ENCODE measurements at regions not wholly inside any gene's neighbourhood (a gene's known extent, or its start where the extent isn't known, plus 50 kb on each side); places are given as distances from the start of the nearest gene placed in this dataset.

DNA sequence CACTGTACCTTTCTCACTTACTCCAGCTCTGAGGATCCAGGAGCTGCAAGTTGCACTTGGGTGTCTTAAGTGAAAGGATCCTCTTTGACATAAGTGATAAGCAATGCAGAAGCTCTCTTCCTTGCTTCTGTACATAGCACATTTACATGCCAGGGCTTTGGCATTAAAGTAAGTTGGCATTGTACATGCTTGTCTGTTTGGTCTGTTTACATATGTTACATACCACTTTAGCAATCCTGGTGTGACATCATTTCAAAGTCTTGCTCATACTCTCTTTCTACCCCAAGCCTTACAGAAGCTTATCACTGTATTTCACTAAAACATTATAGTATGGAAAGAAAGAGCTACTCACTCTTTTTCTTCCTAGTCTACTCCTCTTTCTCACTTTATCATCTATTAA lies 2548.3 kb downstream of the ARAP2 start:
- Histone ChIP-seq H3K36me3 (ENCODE audit: control insufficient read depth, insufficient read depth, low read length) (no peaks in the 10 kb centered on the region), H3K27ac (ENCODE audit: low read depth, low read length, severe bottlenecking) (no peak overlapping the region), H3K4me1 (ENCODE audit: control insufficient read depth, insufficient read depth, low read length, poor library complexity, severe bottlenecking) (no peaks in the 10 kb centered on the region), H3K4me3 (ENCODE audit: extremely low read depth, insufficient read depth, low read length, poor library complexity, severe bottlenecking) (no peak overlapping the region), H3K9me3 (ENCODE audit: control insufficient read depth, low read length) (no peaks in the 10 kb centered on the region)

DNA sequence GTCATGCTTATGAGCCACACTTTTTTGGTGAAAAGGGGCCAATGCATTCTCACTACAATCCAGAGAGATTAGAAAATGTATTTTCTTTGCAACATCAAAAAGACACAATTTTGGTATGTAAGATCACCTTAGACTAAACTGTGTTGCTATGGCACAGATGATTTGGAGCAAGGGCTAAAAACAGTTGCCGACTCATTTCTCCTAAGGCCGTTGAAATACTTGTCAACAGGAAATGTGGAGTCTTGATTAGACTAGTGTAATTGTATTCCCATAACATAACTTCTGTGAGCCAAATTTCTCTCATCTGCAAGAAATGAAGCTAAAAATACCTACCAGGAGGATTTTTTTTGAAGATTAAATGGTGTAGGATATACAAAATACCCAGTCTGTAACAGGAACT lies 2547.7 kb downstream of the ARAP2 start:
- no peak overlapping the region for H3K27ac ChIP-seq (ENCODE audit: low read depth, low read length, severe bottlenecking)
- H3K36me3 ChIP-seq (ENCODE audit: control insufficient read depth, insufficient read depth, low read length): no peaks in the 10 kb centered on the region
- WGBS, 2 experiments (ENCODE audit: insufficient coverage in 2 of 2): no CpG with 5 or more reads among the region's 2 CpGs
- no peak overlapping the region for H3K4me3 ChIP-seq (ENCODE audit: extremely low read depth, insufficient read depth, low read length, poor library complexity, severe bottlenecking)
- H3K9me3 ChIP-seq (ENCODE audit: control insufficient read depth, low read length): no peaks in the 10 kb centered on the region
- no peaks in the 10 kb centered on the region for H3K4me1 ChIP-seq (ENCODE audit: control insufficient read depth, insufficient read depth, low read length, poor library complexity, severe bottlenecking)

DNA sequence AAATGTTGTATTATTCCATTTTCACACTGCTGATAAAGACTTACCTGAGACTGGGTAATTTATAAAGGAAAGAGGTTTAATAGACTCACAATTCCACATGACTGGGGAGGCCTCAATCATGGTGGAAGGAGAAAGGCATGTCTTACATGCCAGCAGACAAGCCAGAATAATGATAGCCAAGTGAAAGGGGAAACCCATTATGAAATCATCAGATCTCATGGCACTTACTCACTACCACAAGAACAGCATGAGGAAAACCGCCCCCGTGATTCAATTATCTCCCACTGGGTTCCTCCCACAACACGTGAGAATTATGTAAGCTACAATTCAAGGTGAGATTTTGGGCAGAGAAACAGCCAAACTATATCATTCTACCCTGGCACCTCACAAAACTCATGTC lies 2535.1 kb downstream of the ARAP2 start:
- H3K9me3 ChIP-seq (ENCODE audit: control insufficient read depth, low read length): peaks cover 16% of the 10 kb centered on the region
- H3K36me3 ChIP-seq (ENCODE audit: control insufficient read depth, insufficient read depth, low read length): no peaks in the 10 kb centered on the region
- H3K4me3 ChIP-seq (ENCODE audit: extremely low read depth, insufficient read depth, low read length, poor library complexity, severe bottlenecking): no peak overlapping the region
- WGBS, 2 experiments (ENCODE audit: insufficient coverage in 2 of 2): 76% methylated on average over 3 of the region's 3 CpGs; no CpG with 5 or more reads in 1 of the 2 experiments
- H3K27ac ChIP-seq (ENCODE audit: low read depth, low read length, severe bottlenecking): no peak overlapping the region
- no peaks in the 10 kb centered on the region for H3K4me1 ChIP-seq (ENCODE audit: control insufficient read depth, insufficient read depth, low read length, poor library complexity, severe bottlenecking)

DNA sequence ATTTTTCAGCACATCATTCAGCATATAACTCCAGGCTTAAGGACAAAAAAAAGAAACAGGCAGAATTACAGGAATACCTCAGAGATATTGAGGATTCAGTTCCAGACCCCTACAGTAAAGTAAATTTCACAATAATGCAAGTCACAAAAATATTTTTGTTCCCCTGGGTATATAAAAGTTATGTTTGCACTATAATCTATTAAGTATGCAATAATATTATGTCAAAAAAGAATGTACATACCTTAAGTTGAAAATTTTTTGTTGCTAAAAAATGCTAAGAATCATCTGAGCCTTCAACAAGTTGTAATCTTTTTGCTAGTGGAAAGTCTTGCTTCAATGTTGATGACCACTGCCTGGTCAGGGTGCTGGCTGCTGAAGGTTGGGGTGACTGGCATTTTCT lies 2532.5 kb downstream of the ARAP2 start:
- H3K36me3 ChIP-seq (ENCODE audit: control insufficient read depth, insufficient read depth, low read length): no peaks in the 10 kb centered on the region

DNA sequence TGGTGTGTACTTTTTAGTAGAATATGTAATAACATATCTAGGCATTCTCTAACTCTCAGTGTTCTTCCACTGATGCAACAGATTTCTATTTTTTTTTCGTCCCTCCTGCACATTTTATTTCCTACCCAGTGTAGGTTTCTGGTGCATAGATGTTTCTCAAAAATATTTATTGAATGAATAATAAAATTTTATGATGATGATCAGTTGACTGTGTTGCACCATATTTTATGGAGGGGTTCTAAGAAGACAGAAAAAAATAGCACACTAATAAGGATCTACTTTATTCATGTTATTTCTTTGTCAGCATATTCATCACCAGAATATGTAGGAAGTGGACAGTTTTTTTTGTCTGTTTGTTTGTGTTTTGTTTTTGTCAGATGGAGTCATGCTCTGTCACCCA lies 2529.3 kb downstream of the ARAP2 start:
- WGBS, 2 experiments (ENCODE audit: insufficient coverage in 2 of 2): no CpG with 5 or more reads among the region's 1 CpG
- H3K27ac ChIP-seq (ENCODE audit: low read depth, low read length, severe bottlenecking): no peak overlapping the region

More for the DNA sequence above, 2532.5 kb downstream of the ARAP2 start:
- Histone ChIP-seq H3K4me3 (ENCODE audit: extremely low read depth, insufficient read depth, low read length, poor library complexity, severe bottlenecking) (no peak overlapping the region), H3K27ac (ENCODE audit: low read depth, low read length, severe bottlenecking) (no peak overlapping the region), H3K4me1 (ENCODE audit: control insufficient read depth, insufficient read depth, low read length, poor library complexity, severe bottlenecking) (no peaks in the 10 kb centered on the region), H3K9me3 (ENCODE audit: control insufficient read depth, low read length) (peaks cover 16% of the 10 kb centered on the region)

DNA sequence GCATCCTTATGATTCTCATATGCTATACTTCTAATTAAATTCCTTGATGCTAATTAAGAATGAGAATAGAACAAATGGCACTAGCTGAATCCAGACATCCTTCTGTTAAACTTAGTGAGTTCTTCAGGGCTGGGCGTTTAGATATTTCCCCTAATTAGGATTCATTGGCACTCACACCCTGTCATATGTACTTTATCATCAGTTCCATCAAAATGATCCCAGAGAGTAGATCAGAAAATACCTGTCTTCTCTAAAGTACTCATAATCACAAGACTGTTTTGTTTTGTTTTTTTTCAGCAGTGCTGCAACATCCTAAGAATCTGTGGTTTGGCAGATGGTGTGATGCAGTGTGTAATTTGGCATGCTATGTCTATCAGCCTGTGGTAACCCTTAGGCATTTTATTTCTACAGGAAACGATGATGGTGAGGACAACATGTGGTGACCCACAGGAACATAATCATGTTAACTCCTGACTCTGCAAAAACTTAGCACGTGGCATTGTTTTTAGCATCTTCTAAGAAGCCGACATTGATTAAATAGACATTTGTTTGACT lies 2528.4 kb downstream of the ARAP2 start:
- H3K27ac ChIP-seq (ENCODE audit: low read depth, low read length, severe bottlenecking): no peak overlapping the region
- no peaks in the 10 kb centered on the region for H3K9me3 ChIP-seq (ENCODE audit: control insufficient read depth, low read length)
- 85 to 87% methylated on average over 2 to 3 of the region's 4 CpGs for WGBS, 2 experiments (ENCODE audit: insufficient coverage in 2 of 2)
- H3K36me3 ChIP-seq (ENCODE audit: control insufficient read depth, insufficient read depth, low read length): no peaks in the 10 kb centered on the region
- H3K4me3 ChIP-seq (ENCODE audit: extremely low read depth, insufficient read depth, low read length, poor library complexity, severe bottlenecking): no peak overlapping the region
- H3K4me1 ChIP-seq (ENCODE audit: control insufficient read depth, insufficient read depth, low read length, poor library complexity, severe bottlenecking): no peaks in the 10 kb centered on the region

More for the DNA sequence above, 2529.3 kb downstream of the ARAP2 start:
- H3K4me3 ChIP-seq (ENCODE audit: extremely low read depth, insufficient read depth, low read length, poor library complexity, severe bottlenecking): no peak overlapping the region
- peaks cover 8% of the 10 kb centered on the region for H3K9me3 ChIP-seq (ENCODE audit: control insufficient read depth, low read length)
- H3K36me3 ChIP-seq (ENCODE audit: control insufficient read depth, insufficient read depth, low read length): no peaks in the 10 kb centered on the region
- no peaks in the 10 kb centered on the region for H3K4me1 ChIP-seq (ENCODE audit: control insufficient read depth, insufficient read depth, low read length, poor library complexity, severe bottlenecking)

DNA sequence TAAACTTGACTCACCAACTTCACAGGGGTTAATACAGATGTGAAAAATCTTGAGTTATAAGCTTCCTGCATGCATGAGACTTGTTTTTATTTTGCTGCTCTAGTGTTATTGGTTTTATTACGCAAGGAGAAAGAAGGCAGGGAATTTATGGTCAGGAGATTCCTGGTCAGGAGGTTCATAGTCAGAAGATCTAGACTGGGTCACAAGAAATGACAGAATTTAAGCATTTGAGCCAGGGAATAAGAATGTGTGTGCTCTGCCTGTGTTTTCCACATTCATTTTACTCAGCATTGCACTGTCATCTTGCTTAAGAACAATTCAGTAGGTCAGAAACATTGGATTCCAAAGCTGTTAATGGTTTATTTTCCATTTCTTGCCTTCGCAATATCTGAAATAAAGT lies 2522.1 kb downstream of the ARAP2 start:
- no peaks in the 10 kb centered on the region for H3K4me1 ChIP-seq (ENCODE audit: control insufficient read depth, insufficient read depth, low read length, poor library complexity, severe bottlenecking)
- WGBS, 2 experiments (ENCODE audit: insufficient coverage in 2 of 2): 100% methylated on average over 1 of the region's 2 CpGs
- H3K36me3 ChIP-seq (ENCODE audit: control insufficient read depth, insufficient read depth, low read length): no peaks in the 10 kb centered on the region

DNA sequence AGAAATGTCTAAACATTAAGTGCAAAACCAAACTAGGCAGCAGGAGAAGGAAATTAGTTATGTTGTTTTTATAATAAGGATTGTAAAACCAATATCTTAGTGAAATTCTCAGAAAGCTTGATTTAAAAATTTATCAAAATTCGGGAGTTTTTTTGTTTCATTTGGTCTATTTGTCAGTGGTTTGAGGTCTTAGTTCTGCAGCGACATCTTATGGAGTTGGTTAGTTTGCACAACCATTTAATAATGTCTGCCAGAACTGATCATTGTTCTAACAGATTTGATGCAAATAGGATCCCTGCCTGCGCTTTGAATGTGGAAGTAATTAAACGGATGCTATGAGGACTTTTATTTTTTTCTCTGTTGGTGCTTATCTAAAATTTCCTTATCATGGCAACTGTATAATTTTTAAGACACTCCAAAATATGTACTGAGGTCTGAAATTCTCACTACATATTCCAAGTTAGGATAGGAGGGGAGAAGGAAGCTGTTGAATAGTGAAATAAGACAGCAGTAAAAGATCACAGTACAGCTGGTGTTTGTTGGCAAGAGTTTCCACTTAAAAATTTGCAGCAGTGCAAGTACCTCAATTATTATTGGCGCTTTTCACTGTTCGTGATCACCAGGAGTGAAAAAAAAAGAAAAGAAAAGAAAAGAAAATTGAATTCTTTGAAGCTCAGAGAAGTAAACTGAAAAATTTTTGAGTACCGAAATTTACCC lies 2521.4 kb downstream of the ARAP2 start:
- WGBS, 2 experiments (ENCODE audit: insufficient coverage in 2 of 2): 91 to 93% methylated on average over 4 to 5 of the region's 7 CpGs

More for the DNA sequence above, 2522.1 kb downstream of the ARAP2 start:
- no peaks in the 10 kb centered on the region for H3K9me3 ChIP-seq (ENCODE audit: control insufficient read depth, low read length)
- H3K4me3 ChIP-seq (ENCODE audit: extremely low read depth, insufficient read depth, low read length, poor library complexity, severe bottlenecking): no peak overlapping the region
- H3K27ac ChIP-seq (ENCODE audit: low read depth, low read length, severe bottlenecking): no peak overlapping the region

DNA sequence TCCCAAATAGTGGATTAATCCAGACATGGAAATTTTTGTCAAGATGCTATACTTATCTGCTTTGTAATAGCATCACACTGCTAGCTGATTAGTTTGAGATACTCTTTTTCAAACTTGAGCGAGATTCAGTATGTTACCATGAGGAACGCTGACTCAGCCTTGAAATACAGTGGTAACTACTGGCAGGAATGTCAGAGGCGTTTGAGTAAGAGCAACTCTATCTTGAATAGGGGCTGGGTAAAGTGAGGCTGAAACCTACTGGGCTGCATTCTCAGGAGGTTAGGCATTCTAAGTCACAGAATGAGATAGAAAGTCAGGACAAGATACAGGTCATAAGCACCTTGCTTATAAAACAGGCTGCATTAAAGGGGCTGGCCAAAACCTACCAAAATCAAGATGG lies 2519.6 kb downstream of the ARAP2 start:
- no peaks in the 10 kb centered on the region for H3K4me1 ChIP-seq (ENCODE audit: control insufficient read depth, insufficient read depth, low read length, poor library complexity, severe bottlenecking)
- no peaks in the 10 kb centered on the region for H3K36me3 ChIP-seq (ENCODE audit: control insufficient read depth, insufficient read depth, low read length)
- H3K4me3 ChIP-seq (ENCODE audit: extremely low read depth, insufficient read depth, low read length, poor library complexity, severe bottlenecking): no peak overlapping the region
- H3K27ac ChIP-seq (ENCODE audit: low read depth, low read length, severe bottlenecking): no peak overlapping the region
- WGBS, 2 experiments (ENCODE audit: insufficient coverage in 2 of 2): 79 to 86% methylated on average over 3 of the region's 3 CpGs
- H3K9me3 ChIP-seq (ENCODE audit: control insufficient read depth, low read length): no peaks in the 10 kb centered on the region

More for the DNA sequence above, 2521.4 kb downstream of the ARAP2 start:
- Histone ChIP-seq H3K9me3 (ENCODE audit: control insufficient read depth, low read length) (no peaks in the 10 kb centered on the region), H3K27ac (ENCODE audit: low read depth, low read length, severe bottlenecking) (no peak overlapping the region), H3K4me3 (ENCODE audit: extremely low read depth, insufficient read depth, low read length, poor library complexity, severe bottlenecking) (no peak overlapping the region), H3K4me1 (ENCODE audit: control insufficient read depth, insufficient read depth, low read length, poor library complexity, severe bottlenecking) (no peaks in the 10 kb centered on the region), H3K36me3 (ENCODE audit: control insufficient read depth, insufficient read depth, low read length) (no peaks in the 10 kb centered on the region)

DNA sequence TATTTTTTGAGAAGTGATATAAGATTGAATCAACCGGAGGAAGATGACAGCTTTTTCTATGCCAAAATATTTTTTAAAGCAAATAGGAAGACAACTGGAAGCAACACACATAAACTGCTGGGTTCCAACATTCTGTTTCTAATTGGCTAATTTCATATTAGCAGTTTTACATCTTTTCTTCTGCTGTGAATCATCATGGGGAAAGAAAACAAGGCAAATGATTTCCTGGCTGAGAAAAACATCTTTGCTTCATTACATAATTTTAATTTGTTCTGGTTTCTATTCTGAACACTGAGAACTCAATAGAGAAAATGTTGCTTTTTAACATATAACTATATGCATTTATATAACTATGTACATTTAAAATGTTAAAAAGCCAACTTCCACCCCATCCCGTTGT lies 2518.5 kb downstream of the ARAP2 start:
- H3K4me1 ChIP-seq (ENCODE audit: control insufficient read depth, insufficient read depth, low read length, poor library complexity, severe bottlenecking): no peaks in the 10 kb centered on the region
- H3K27ac ChIP-seq (ENCODE audit: low read depth, low read length, severe bottlenecking): no peak overlapping the region
- WGBS, 2 experiments (ENCODE audit: insufficient coverage in 2 of 2): no CpG with 5 or more reads among the region's 2 CpGs
- no peak overlapping the region for H3K4me3 ChIP-seq (ENCODE audit: extremely low read depth, insufficient read depth, low read length, poor library complexity, severe bottlenecking)
- H3K9me3 ChIP-seq (ENCODE audit: control insufficient read depth, low read length): peaks cover 4% of the 10 kb centered on the region
- H3K36me3 ChIP-seq (ENCODE audit: control insufficient read depth, insufficient read depth, low read length): no peaks in the 10 kb centered on the region

DNA sequence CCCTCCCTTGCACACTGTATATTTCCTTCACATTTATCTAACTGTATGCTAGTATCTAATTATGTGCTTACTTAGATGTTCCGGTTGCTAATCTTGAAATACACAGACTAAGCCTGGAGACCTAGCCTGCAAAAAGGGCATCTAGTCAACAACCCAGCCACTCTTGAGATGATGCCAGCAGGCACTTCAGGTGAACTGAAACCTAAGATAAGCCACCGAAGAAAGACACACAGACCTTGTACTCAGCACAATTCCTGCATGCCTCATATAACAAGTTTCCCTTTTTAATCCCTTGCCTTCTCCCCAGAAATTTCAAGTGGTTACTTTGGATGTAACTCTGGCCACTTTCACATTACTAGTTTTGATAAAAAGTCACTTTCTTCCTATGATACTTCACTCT lies 2506.6 kb downstream of the ARAP2 start:
- Histone ChIP-seq H3K27ac (ENCODE audit: low read depth, low read length, severe bottlenecking) (no peak overlapping the region), H3K4me1 (ENCODE audit: control insufficient read depth, insufficient read depth, low read length, poor library complexity, severe bottlenecking) (peaks cover 11% of the 10 kb centered on the region), H3K9me3 (ENCODE audit: control insufficient read depth, low read length) (peaks cover 9% of the 10 kb centered on the region), H3K36me3 (ENCODE audit: control insufficient read depth, insufficient read depth, low read length) (no peaks in the 10 kb centered on the region), H3K4me3 (ENCODE audit: extremely low read depth, insufficient read depth, low read length, poor library complexity, severe bottlenecking) (no peak overlapping the region)
- 95 to 100% methylated on average over 2 of the region's 2 CpGs for WGBS, 2 experiments (ENCODE audit: insufficient coverage in 2 of 2)

Measured in mesodermal cell (in vitro differentiated cells).